COR-L47 (cell line): ENCODE measurements at regions not wholly inside any gene's neighbourhood (a gene's known extent, or its start where the extent isn't known, plus 50 kb on each side); places are given as distances from the start of the nearest gene placed in this dataset.
A peak's percentile ranks its signal among the peaks of the same experiment; 100 is the strongest.

Experiments
- DNase-seq: peaks from one replicate; lab custom pipeline; 2025; lab: John Stamatoyannopoulos, UW

GRCh38 chr12:59839514-59839913 is 243.7 kb downstream of the SLC16A7 start:
- DNase-seq: no peak

GRCh38 chr12:59843260-59843843 is 247.5 kb downstream of the SLC16A7 start:
- peak; percentile 60 for DNase-seq

- DNase-seq: no peak
Observed at GRCh38 chr12:59844750-59845149, 248.9 kb downstream of the SLC16A7 start.

GRCh38 chr12:59845293-59845692 is 249.5 kb downstream of the SLC16A7 start:
- no peak for DNase-seq

DNA sequence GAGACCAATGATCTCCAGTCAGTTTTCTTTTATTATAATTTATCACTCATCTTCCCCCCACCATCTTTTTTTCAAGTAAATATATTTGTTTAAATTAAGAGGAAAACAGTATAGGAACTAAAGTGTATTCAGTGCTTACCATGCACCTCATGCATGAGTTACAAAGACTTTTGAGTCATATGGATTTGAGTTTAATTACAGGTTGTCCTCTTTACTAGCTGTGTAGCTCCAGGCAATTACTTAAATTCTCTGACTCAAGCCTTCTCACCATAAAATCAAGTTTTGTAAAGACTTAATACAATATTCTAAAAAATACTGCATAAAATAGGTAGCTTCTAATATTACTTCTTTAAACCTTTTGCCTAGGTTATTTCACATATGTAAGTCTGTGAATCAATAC is 251.3 kb downstream of the SLC16A7 start:
- DNase-seq: no peak

GRCh38 chr12:59850268-59850667 is 254.4 kb downstream of the SLC16A7 start:
- DNase-seq: no peak

- no peak for DNase-seq
Observed at GRCh38 chr12:59858508-59859170, 262.8 kb downstream of the SLC16A7 start.

GRCh38 chr12:59859171-59859510 is 263.3 kb downstream of the SLC16A7 start:
- DNase-seq: no peak

GRCh38 chr12:59861635-59862034 is 265.8 kb downstream of the SLC16A7 start:
- no peak for DNase-seq

DNA sequence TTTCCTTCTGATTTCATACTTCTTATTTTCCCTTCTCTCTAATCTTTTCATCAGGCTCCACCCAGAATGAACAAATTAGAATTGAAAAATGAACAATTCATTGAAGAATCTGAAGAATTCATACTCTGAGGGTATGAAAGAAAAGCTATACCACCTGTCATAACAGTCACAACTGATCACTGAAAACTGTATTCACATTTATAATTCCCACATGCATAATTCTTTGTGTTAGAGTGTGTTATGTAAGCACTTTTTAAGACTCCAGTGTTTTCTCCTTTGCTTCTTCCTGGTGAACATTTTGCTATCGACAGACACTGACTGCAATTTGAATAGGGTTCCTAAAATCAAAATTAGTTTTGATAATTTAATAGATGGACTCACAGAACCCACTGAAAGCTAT is 271.2 kb downstream of the SLC16A7 start:
- no peak for DNase-seq

GRCh38 chr12:59867689-59868088 is 271.9 kb downstream of the SLC16A7 start:
- DNase-seq: no peak

GRCh38 chr12:59871779-59872178 is 275.9 kb downstream of the SLC16A7 start:
- DNase-seq: no peak

- no peak for DNase-seq
Observed at GRCh38 chr12:59873136-59873535, 277.3 kb downstream of the SLC16A7 start.

GRCh38 chr12:59874781-59875180 is 279.0 kb downstream of the SLC16A7 start:
- no peak for DNase-seq

GRCh38 chr12:59886131-59886733 is 290.4 kb downstream of the SLC16A7 start:
- no peak for DNase-seq

- DNase-seq: no peak
Observed at GRCh38 chr12:59887178-59887577, 291.3 kb downstream of the SLC16A7 start.

- DNase-seq: no peak
Observed at GRCh38 chr12:59890896-59891579, 295.2 kb downstream of the SLC16A7 start.

DNA sequence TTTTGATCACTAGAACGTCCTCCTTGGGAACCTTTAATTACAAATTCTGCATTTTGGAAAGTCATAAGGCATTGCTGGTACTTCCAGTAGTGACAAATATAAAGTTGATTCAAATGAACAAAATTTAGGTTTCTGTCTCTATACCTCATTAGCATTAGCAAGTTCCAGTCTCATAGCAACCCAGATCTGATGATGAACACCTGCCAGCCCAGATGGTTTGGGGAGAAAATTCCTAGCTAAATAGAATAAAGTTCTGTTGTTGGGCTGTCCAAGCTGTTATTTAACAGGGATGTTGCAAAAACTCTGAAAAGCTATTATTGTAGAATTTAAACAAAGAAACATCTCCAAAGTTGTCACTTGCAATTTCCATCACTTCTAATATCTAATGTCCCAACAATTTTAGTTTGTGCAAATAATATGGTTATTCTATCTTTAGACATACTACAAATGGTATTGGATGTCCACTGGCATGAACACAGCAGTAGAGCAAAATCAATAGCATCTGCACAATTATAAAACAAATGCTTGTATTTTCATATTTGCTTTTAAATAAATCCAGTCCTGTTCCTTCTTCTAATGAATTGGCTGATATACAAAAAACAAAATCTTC is 299.4 kb downstream of the SLC16A7 start:
- DNase-seq: no peak

- no peak for DNase-seq
Observed at GRCh38 chr12:59904874-59905521, 309.2 kb downstream of the SLC16A7 start.

- DNase-seq: no peak
Observed at GRCh38 chr12:59911516-59911915, 315.7 kb downstream of the SLC16A7 start.

DNA sequence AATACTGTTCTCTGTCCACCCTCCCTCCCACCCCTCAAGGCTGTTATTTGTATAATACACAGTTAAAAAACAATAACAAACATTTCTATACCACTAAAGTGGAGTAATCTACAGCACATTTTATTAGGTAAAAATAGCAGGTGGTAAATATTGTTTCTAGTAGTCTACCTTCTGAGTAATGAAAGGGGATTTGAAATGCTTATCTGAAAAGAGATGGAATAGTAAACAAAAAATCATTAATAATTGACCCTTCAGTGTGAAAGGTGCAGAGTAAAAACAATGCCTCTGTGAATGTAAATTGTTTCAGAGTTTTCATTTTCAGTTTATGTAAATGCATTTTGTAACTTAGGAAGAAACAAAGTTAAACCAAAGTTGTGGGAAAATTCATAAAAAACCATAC is 321.2 kb downstream of the SLC16A7 start:
- DNase-seq: no peak

DNA sequence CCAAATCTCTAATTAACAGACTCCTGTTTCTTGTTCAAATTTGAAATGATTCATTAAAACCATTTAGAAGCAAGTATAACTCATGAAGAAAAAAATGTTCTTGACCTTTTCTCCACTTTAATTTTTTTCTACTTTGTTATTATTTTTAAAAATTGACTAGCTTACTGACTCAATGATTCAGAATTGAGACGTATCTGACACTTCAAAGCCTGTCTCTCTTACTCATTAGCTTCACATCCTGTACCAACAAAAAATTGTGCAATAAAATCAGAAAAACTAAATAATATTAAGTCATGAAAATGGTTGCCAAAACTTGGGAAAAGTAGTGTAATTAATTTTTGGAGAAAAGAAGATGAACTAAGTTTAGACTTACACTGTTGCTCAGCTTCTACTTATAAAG is 331.2 kb downstream of the SLC16A7 start:
- DNase-seq: no peak
